Right ventricle myocardium inferior (tissue), 1 donor: ENCODE measurements at regions not wholly inside any gene's neighbourhood (a gene's known extent, or its start where the extent isn't known, plus 50 kb on each side); places are given as distances from the start of the nearest gene placed in this dataset.
"Not testable (repeated sequence)": the region's sequence is repeated elsewhere in the genome, so short reads cannot be mapped to it uniquely, and the experiment has no call there.

Experiments
- ATAC-seq: fragments of 200-7000 bp; cut with Tn5 transposase; one replicate; pipeline ENCODE4 v1.9.1; 2020; ENCODE audit warnings: mild to moderate bottlenecking, moderate library complexity
- DNase-seq: peaks from one replicate; pipeline ENCODE4 v3.0.0; 2021; ENCODE audit errors: missing footprints
- intact Hi-C: fragments of 100-400 bp; cut with DNase I; formaldehyde crosslinking; loops from one replicate; pipeline ENCODE4 v1.11.0; 2022
- donor health status: DM: no; HTN: yes; CAD: no; lungs with severe emphysema.

- ATAC-seq = no peak
- intact Hi-C loops = no loop called here
- no peak for DNase-seq
These were observed 246.9 kb upstream of the NEBL start for GRCh38 chr10:21144047-21144446.

- no peak for ATAC-seq
- intact Hi-C loops = no loop called here
- no peak for DNase-seq
These were observed 244.9 kb upstream of the NEBL start for GRCh38 chr10:21141946-21142492.

- intact Hi-C loops = no loop called here
- ATAC-seq (no peak), DNase-seq (no peak)
These were observed 241.7 kb upstream of the NEBL start for GRCh38 chr10:21138769-21139340.

GRCh38 chr10:21135023-21135931, 238.2 kb upstream of the NEBL start:
- ATAC-seq (no peak), DNase-seq (no peak)
- intact Hi-C loops = no loop called here

- intact Hi-C loops = no loop called here
- DNase-seq = no peak
- ATAC-seq = no peak
These were observed 237.5 kb upstream of the NEBL start for GRCh38 chr10:21134645-21135022.

- DNase-seq = no peak
- intact Hi-C loops = no loop called here
- no peak for ATAC-seq
These were observed 233.8 kb upstream of the NEBL start for GRCh38 chr10:21130683-21131442.

- intact Hi-C loops = no loop called here
- no peak for DNase-seq
- no peak for ATAC-seq
These were observed 233.0 kb upstream of the NEBL start for GRCh38 chr10:21130108-21130507.

GRCh38 chr10:21125471-21126228, 228.5 kb upstream of the NEBL start:
- no peak for ATAC-seq
- intact Hi-C loops = no loop called here
- DNase-seq = peak; percentile 40

- ATAC-seq (no peak), DNase-seq (no peak)
- intact Hi-C loops = no loop called here
These were observed 225.8 kb upstream of the NEBL start for GRCh38 chr10:21122907-21123306.

- ATAC-seq, intact Hi-C loops, DNase-seq: not testable (repeated sequence)
These were observed 224.7 kb upstream of the NEBL start for GRCh38 chr10:21121822-21122221.

GRCh38 chr10:21114683-21115082, 217.6 kb upstream of the NEBL start:
- no peak for ATAC-seq
- intact Hi-C loops = no loop called here
- DNase-seq = no peak

GRCh38 chr10:21110358-21110757, 213.2 kb upstream of the NEBL start:
- intact Hi-C loops = no loop called here
- DNase-seq (no peak), ATAC-seq (no peak)

GRCh38 chr10:21106931-21107330, 209.8 kb upstream of the NEBL start:
- intact Hi-C loops, ATAC-seq, DNase-seq: not testable (repeated sequence)

- DNase-seq, intact Hi-C loops, ATAC-seq: not testable (repeated sequence)
These were observed 208.2 kb upstream of the NEBL start for GRCh38 chr10:21105331-21105730.

- DNase-seq = no peak
- intact Hi-C loops = no loop called here
- ATAC-seq = no peak
These were observed 203.9 kb upstream of the NEBL start for GRCh38 chr10:21100871-21101514.

GRCh38 chr10:21100190-21100589, 203.1 kb upstream of the NEBL start:
- intact Hi-C loops = no loop called here
- DNase-seq (no peak), ATAC-seq (no peak)

GRCh38 chr10:21099291-21100062, 202.4 kb upstream of the NEBL start:
- intact Hi-C loops = no loop called here
- no peak for ATAC-seq
- no peak for DNase-seq
